Gastrocnemius medialis (tissue), 4 donors: ENCODE measurements at regions not wholly inside any gene's neighbourhood (a gene's known extent, or its start where the extent isn't known, plus 50 kb on each side); places are given as distances from the start of the nearest gene placed in this dataset.
"Not testable (repeated sequence)": the region's sequence is repeated elsewhere in the genome, so short reads cannot be mapped to it uniquely, and the experiment has no call there.

ENCODE experiments used
- POLR2A ChIP-seq, 2 donors: fragments of 450-650 bp; IDR thresholded peaks; one replicate each; pipeline ENCODE4 v1.6.1; 2017; ENCODE audit warnings: antibody characterized with exemption in 2 of 2, mild to moderate bottlenecking in 2 of 2, moderate library complexity in 2 of 2
- TF ChIP-seq, protein P1 (sequence below), 5 experiments: fragments of 450-650 bp in 3 of 5; fragments of 200-600 bp in 2 of 5; sonication (generic) in 2 of 5; IDR thresholded peaks in 4 of 5; conservative IDR thresholded peaks in 1 of 5; 1 replicate in 4 of 5; 2 replicates in 1 of 5; pipeline ENCODE4 v1.5.1; 2016 to 2019; ENCODE audit warnings: antibody characterized with exemption in 5 of 5, mild to moderate bottlenecking in 3 of 5, moderate library complexity in 3 of 5

DNA sequence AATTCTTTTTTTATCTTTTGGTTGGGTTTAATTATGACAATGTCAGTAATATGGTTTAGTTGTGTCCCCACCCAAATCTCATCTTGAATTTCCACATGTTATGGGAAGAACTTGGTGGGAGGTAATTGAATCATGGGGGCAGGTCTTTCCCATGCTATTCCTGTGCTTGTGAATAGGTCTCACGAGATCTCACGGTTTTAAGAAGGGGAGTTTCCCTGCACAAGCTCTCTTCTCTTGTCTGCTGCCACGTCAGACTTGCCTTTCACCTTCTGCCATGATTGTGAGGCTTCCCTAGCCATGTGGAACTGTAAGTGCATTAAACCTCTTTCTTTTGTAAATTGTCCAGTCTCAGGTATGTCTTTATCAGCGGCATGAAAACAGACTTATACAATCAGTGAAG lies 61.7 kb upstream of the IFNE start:
- TF ChIP-seq, protein P1, sequence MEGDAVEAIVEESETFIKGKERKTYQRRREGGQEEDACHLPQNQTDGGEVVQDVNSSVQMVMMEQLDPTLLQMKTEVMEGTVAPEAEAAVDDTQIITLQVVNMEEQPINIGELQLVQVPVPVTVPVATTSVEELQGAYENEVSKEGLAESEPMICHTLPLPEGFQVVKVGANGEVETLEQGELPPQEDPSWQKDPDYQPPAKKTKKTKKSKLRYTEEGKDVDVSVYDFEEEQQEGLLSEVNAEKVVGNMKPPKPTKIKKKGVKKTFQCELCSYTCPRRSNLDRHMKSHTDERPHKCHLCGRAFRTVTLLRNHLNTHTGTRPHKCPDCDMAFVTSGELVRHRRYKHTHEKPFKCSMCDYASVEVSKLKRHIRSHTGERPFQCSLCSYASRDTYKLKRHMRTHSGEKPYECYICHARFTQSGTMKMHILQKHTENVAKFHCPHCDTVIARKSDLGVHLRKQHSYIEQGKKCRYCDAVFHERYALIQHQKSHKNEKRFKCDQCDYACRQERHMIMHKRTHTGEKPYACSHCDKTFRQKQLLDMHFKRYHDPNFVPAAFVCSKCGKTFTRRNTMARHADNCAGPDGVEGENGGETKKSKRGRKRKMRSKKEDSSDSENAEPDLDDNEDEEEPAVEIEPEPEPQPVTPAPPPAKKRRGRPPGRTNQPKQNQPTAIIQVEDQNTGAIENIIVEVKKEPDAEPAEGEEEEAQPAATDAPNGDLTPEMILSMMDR (IDR thresholded peaks at IDR 0.05 in 4 of 5, conservative IDR thresholded peaks at IDR 0.05 in 1 of 5), result not testable (repeated sequence)
- TF ChIP-seq POLR2A (IDR thresholded peaks at IDR 0.05), result not testable (repeated sequence)
